HCT116 (cell line): ENCODE measurements at regions not wholly inside any gene's neighbourhood (a gene's known extent, or its start where the extent isn't known, plus 50 kb on each side); places are given as distances from the start of the nearest gene placed in this dataset.

Source experiments
- ATAC-seq: fragments of 200-7000 bp; cut with Tn5 transposase; 2 replicates; pipeline ENCODE4 v1.9.1; 2020; ENCODE audit warnings: mild to moderate bottlenecking, moderate library complexity
- BruUV-seq: library from RNA; stranded (reverse); fragments of 400-500 nt; replicated peaks from 2 replicates; lab custom pipeline; 2021; lab: Mats Ljungman, UMichigan
- CTCF ChIA-PET: fragments of 300-600 bp; sonication (Branson Sonifier 250); formaldehyde crosslinking; loops from one replicate; lab custom pipeline; 2021; ENCODE audit warnings: antibody characterized with exemption; lab: Charles Lee
- POLR2A ChIA-PET: fragments of 300-600, 350-600 bp; sonication (Branson Sonifier 250); formaldehyde crosslinking; loops from one replicate; lab custom pipeline; 2021; ENCODE audit warnings: antibody characterized with exemption; lab: Charles Lee
- RAD21 ChIA-PET, 2 experiments: fragments of 300-600 bp; sonication (Branson Sonifier 250); formaldehyde crosslinking; loops; one replicate each; lab custom pipeline; 2023; ENCODE audit warnings: low total read pairs in 2 of 2; ENCODE audit not compliant: uncharacterized antibody in 2 of 2, unreplicated experiment in 2 of 2, low non-redundant PET in 1 of 2; lab: Charles Lee
- DNase-seq: peaks from one replicate; pipeline ENCODE4 v3.0.0-alpha.2; 2010; ENCODE audit warnings: low read depth, low spot score
- H2AFZ ChIP-seq: fragments of 200-600 bp; shearing (Covaris generic), sonication (generic); 2 replicates; pipeline ENCODE4 v1.6.1; 2017; ENCODE audit warnings: low read depth, mixed run types, mixed read lengths, antibody characterized with exemption, low read length; ENCODE audit not compliant: poor library complexity, severe bottlenecking
- H3K27ac ChIP-seq: 2 replicates; pipeline ENCODE4 v1.5.1; 2012; ENCODE audit warnings: low read depth, low read length
- H3K27me3 ChIP-seq: fragments of 200-600 bp; sonication (generic); 2 replicates; pipeline ENCODE4 v1.6.1; 2016; ENCODE audit warnings: mixed run types, low read length, mixed read lengths; ENCODE audit not compliant: insufficient read depth
- H3K36me3 ChIP-seq, 2 experiments: fragments of 200-500 bp in 1 of 2; fragments of 200-600 bp in 1 of 2; sonication (Bioruptor generic) in 1 of 2; sonication (generic) in 1 of 2; 2 replicates each; pipeline versions ENCODE4 v1.5.1 to v1.6.1; 2014 to 2016; ENCODE audit warnings: low read length in 2 of 2, inconsistent platforms in 1 of 2, mixed read lengths in 1 of 2, mixed run types in 1 of 2; ENCODE audit not compliant: insufficient read depth in 2 of 2, control insufficient read depth in 1 of 2
- H3K4me1 ChIP-seq, 2 experiments: fragments of 200-600 bp in 1 of 2; sonication (generic) in 1 of 2; 2 replicates each; pipeline versions ENCODE4 v1.5.1 to v1.6.1; 2012 to 2017; ENCODE audit warnings: low read length in 2 of 2, inconsistent platforms in 1 of 2, mild to moderate bottlenecking in 1 of 2, mixed read lengths in 1 of 2, mixed run types in 1 of 2, moderate library complexity in 1 of 2; ENCODE audit not compliant: insufficient read depth in 2 of 2, control insufficient read depth in 1 of 2
- H3K4me2 ChIP-seq: fragments of 200-600 bp; sonication (generic); 2 replicates; pipeline ENCODE4 v1.6.1; 2017; ENCODE audit warnings: mixed run types, low read length, mixed read lengths
- H3K4me3 ChIP-seq, 2 experiments: fragments of 200-600 bp in 1 of 2; sonication (generic) in 1 of 2; replicated peaks in 1 of 2; 2 replicates each; pipeline ENCODE4 v1.5.1; 2011 to 2016; ENCODE audit warnings: low read length in 2 of 2, control low read depth in 1 of 2, low read depth in 1 of 2, mild to moderate bottlenecking in 1 of 2, mixed read lengths in 1 of 2, mixed run types in 1 of 2
- H3K79me2 ChIP-seq: fragments of 200-600 bp; sonication (generic); 2 replicates; pipeline ENCODE4 v1.6.1; 2017; ENCODE audit warnings: mild to moderate bottlenecking, mixed run types, low read length, moderate library complexity, mixed read lengths; ENCODE audit not compliant: insufficient read depth
- H3K9ac ChIP-seq: fragments of 200-600 bp; sonication (generic); 2 replicates; pipeline ENCODE4 v1.6.1; 2016; ENCODE audit warnings: low read length, mixed read lengths
- H3K9me2 ChIP-seq: fragments of 200-600 bp; sonication (generic), shearing (Covaris generic); 2 replicates; pipeline ENCODE4 v1.6.1; 2017; ENCODE audit warnings: mixed run types, mild to moderate bottlenecking, moderate library complexity; ENCODE audit not compliant: insufficient read depth
- H3K9me3 ChIP-seq, 2 experiments: fragments of 200-500 bp in 1 of 2; fragments of 200-600 bp in 1 of 2; sonication (Bioruptor generic) in 1 of 2; sonication (generic) in 1 of 2; 2 replicates each; pipeline ENCODE4 v1.6.1; 2014 to 2017; ENCODE audit warnings: low read length in 2 of 2, mixed read lengths in 2 of 2, inconsistent platforms in 1 of 2, low read depth in 1 of 2, mild to moderate bottlenecking in 1 of 2, mixed run types in 1 of 2, moderate library complexity in 1 of 2; ENCODE audit not compliant: control insufficient read depth in 1 of 2, insufficient read depth in 1 of 2
- H4K20me1 ChIP-seq: fragments of 200-600 bp; sonication (generic), shearing (Covaris generic); 2 replicates; pipeline ENCODE4 v1.6.1; 2017; ENCODE audit warnings: mixed run types, mild to moderate bottlenecking, moderate library complexity; ENCODE audit not compliant: insufficient read depth
- CTCF ChIP-seq, 3 experiments: fragments of 200-600 bp in 1 of 3; sonication (generic) in 1 of 3; IDR thresholded peaks in 2 of 3; conservative IDR thresholded peaks in 1 of 3; 2 replicates each; pipeline ENCODE4 v1.5.1; 2012 to 2017; ENCODE audit warnings: low read depth in 2 of 3, low read length in 2 of 3, antibody characterized with exemption in 1 of 3, borderline replicate concordance in 1 of 3, control low read depth in 1 of 3, mild to moderate bottlenecking in 1 of 3, mixed read lengths in 1 of 3, mixed run types in 1 of 3, moderate library complexity in 1 of 3; ENCODE audit not compliant: insufficient read depth in 1 of 3
- EGR1 ChIP-seq: IDR thresholded peaks from 2 replicates; pipeline ENCODE4 v1.6.1; 2012; ENCODE audit warnings: low read depth
- ELF1 ChIP-seq: IDR thresholded peaks from 2 replicates; pipeline ENCODE4 v1.6.1; 2012; ENCODE audit warnings: low read depth, borderline replicate concordance
- EZH2 ChIP-seq: fragments of 200-600 bp; sonication (generic); IDR thresholded peaks from 2 replicates; pipeline ENCODE4 v1.6.1; 2017; ENCODE audit warnings: antibody characterized with exemption, mixed run types
- JUND ChIP-seq: IDR thresholded peaks from 2 replicates; pipeline ENCODE4 v1.6.1; 2012
- MAX ChIP-seq: IDR thresholded peaks from 2 replicates; pipeline ENCODE4 v1.6.1; 2012
- SIN3A ChIP-seq: IDR thresholded peaks from 2 replicates; pipeline ENCODE4 v1.6.1; 2012; ENCODE audit warnings: low read depth
- SRF ChIP-seq: IDR thresholded peaks from 2 replicates; pipeline ENCODE4 v1.6.1; 2012; ENCODE audit warnings: low read depth
- ZFX ChIP-seq: fragments of 450-650 bp; IDR thresholded peaks from 2 replicates; pipeline ENCODE4 v1.6.1; 2017
- intact Hi-C: fragments of 100-400 bp; cut with micrococcal nuclease; formaldehyde crosslinking; loops from 2 replicates; pipeline ENCODE4 v1.10.0; 2022

GRCh38 chr7:19491371-19491770 lies 217.5 kb downstream of the POLR1F start:
- TF ChIP-seq JUND (no peak), ZFX (no peak), EZH2 (no peak), SIN3A (no peak), ELF1 (no peak), EGR1 (no peak), SRF (no peak), CTCF (IDR thresholded peaks at IDR 0.05 in 2 of 3, conservative IDR thresholded peaks at IDR 0.05 in 1 of 3; ENCODE audit: borderline replicate concordance in 1 of 3, insufficient read depth in 1 of 3, low read depth in 2 of 3, low read length in 2 of 3) (no peak), MAX (no peak)
- H3K4me1 ChIP-seq = no peaks in the 10 kb centered on the region
- H3K9me2 ChIP-seq = no peaks in the 10 kb centered on the region
- ChIA-PET POLR2A (no interaction called here), CTCF (interaction anchor here (0.8 to 2.3 kb wide), 21 partner anchors 8 to 1139 kb away, joined by 3 to 20 read pairs (median 4); no protein-coding TSS in a partner anchor), RAD21 (interaction anchor here in 1 of 2 experiments (1.0 kb wide), 1 partner anchor 369 kb away, joined by 3 read pairs; no protein-coding TSS in a partner anchor)
- no peak overlapping the region for H3K9ac ChIP-seq
- no peaks in the 10 kb centered on the region for H3K36me3 ChIP-seq
- no peak overlapping the region for H3K4me3 ChIP-seq
- H4K20me1 ChIP-seq = no peaks in the 10 kb centered on the region
- ATAC-seq = no peak
- H3K4me2 ChIP-seq = no peak overlapping the region
- H3K27ac ChIP-seq = no peak overlapping the region
- intact Hi-C loops = no loop called here
- no peaks in the 10 kb centered on the region; a peak in 1 of 4 replicates for H3K9me3 ChIP-seq
- no peak for DNase-seq
- no TSS peak for BruUV-seq
- H2AFZ ChIP-seq = peak overlapping the region; percentile 44
- H3K79me2 ChIP-seq = no peaks in the 10 kb centered on the region
- no peaks in the 10 kb centered on the region for H3K27me3 ChIP-seq
